GM10248 (cell line): ENCODE measurements at regions not wholly inside any gene's neighbourhood (a gene's known extent, or its start where the extent isn't known, plus 50 kb on each side); places are given as distances from the start of the nearest gene placed in this dataset.
"Not testable (repeated sequence)": the region's sequence is repeated elsewhere in the genome, so short reads cannot be mapped to it uniquely, and the experiment has no call there.

Experiments
- CTCF ChIA-PET: fragments of 300-600 bp; sonication (Branson Sonifier 250); formaldehyde crosslinking; extraction: SDS; loops from one replicate; lab custom pipeline; 2021; ENCODE audit warnings: antibody characterized with exemption; lab: Yijun Ruan, JAX
- POLR2A ChIA-PET: fragments of 350-650 bp; sonication (Branson Sonifier 250); formaldehyde crosslinking; extraction: SDS; loops from one replicate; lab custom pipeline; 2020; ENCODE audit warnings: antibody characterized with exemption; lab: Yijun Ruan, JAX
- DNase-seq: peaks from one replicate; pipeline ENCODE4 v3.0.0; 2012; ENCODE audit errors: extremely low spot score
- CTCF ChIP-seq: IDR thresholded peaks from 2 replicates; pipeline ENCODE4 v1.5.1; 2012; ENCODE audit warnings: mild to moderate bottlenecking, low read depth; ENCODE audit errors: extremely low read depth, missing control alignments, control extremely low read depth

DNA sequence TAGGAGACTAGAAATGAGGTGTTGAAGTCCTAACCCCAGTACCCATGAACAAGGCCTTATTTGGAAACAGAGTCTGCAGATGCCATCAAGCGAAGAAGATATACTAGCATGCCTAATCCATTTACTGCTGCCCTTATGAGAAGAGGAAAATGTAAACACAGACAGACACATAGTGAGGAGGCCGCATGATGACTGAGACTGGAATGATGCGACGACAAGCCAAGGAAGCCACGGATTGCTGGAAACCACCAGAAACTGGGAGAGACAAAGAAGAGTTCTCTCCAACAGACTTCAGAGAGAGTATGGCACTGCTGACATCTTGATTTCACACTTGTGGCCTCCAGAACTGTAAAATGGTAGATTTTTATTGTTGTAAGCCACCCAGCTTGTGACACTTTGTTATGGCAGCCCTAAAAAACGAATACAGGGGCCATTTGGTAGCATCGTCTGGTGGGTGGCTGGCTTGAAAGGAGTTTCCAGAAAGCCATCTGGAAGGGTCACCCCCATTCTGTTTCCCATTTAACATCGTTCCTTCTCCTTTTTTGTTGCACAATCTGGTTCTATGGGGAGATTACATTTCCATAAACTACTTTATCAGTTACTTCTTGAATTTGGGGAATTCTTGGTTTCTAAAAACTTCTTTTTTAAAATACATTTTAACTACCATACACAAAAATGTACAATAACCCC is 193.1 kb downstream of the HSD17B3 start:
- ChIA-PET POLR2A (no interaction called here), CTCF (interaction anchor here (1.3 kb wide), 1 partner anchor 14 kb away, joined by 3 read pairs; no protein-coding TSS in a partner anchor)
- no peak for DNase-seq
- TF ChIP-seq CTCF: no peak

- TF ChIP-seq CTCF: no peak
- no peak for DNase-seq
- ChIA-PET POLR2A (no interaction called here), CTCF (interaction anchor here (1.3 kb wide), 1 partner anchor 16 kb away, joined by 3 read pairs; no protein-coding TSS in a partner anchor)
These were observed 194.5 kb downstream of the HSD17B3 start for GRCh38 chr9:96107436-96107835.

- no peak for DNase-seq
- TF ChIP-seq CTCF: no peak
- CTCF ChIA-PET: interaction anchor here (0.8 kb wide), 1 partner anchor 13 kb away, joined by 3 read pairs; no protein-coding TSS in a partner anchor
- POLR2A ChIA-PET: interaction anchor here (0.5 kb wide), 1 partner anchor 36 kb away, joined by 3 read pairs; no protein-coding TSS in a partner anchor
These were observed 201.3 kb downstream of the HSD17B3 start for GRCh38 chr9:96100385-96101300.

DNA sequence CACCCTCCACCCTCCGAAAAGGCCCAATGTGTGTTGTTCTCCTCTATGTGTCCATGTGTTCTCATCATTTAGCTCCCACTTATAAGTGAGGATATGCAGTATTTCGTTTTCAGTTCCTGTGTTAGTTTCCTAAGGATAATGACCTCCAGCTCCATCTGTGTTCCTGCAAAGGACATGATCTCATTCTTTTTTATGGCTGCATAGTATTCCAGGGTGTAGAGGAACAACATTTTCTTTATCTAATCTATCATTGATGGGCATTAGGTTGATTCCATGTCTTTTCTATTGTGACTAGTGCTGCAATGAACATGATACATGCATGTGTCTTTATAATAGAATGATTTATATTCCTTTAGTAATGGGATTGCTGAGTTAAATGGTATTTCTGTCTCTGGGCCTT is 211.3 kb downstream of the HSD17B3 start:
- CTCF ChIA-PET, POLR2A ChIA-PET, DNase-seq: not testable (repeated sequence)

DNA sequence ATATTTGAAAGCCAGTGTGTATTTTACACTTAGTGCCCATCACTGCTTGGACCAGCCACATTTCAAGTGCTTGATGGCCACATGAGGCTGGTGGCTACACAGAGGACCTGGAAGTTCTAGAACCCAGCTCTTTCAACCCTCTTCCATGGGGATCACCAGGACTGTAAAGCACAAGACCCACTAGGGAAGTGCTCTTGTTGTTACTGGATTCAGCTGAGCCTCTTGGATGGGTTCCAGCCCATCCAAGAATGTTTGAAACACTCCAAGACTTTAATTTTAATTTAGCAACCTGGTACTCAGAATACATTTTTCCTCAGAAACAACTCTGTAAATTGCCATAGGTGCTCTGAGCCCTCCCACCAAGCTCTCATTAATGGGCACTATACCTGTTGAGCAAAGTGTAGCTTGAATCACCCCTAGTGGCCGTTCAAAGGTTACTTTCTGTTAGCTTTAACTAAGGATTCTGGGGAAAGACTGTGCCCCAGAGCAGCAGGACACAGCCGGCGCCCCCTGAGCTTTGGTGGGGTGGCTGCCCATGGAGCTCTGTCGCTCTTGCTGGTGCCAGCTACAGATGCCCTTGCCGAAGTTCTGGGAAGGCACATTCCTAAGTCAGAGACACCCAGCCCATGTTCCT is 212.4 kb downstream of the HSD17B3 start:
- POLR2A ChIA-PET: no interaction called here
- DNase-seq: no peak
- CTCF ChIA-PET: no interaction called here
- TF ChIP-seq CTCF: no peak

GRCh38 chr9:96088510-96088909 is 213.0 kb downstream of the ERCC6L2 start:
- TF ChIP-seq CTCF: no peak
- POLR2A ChIA-PET: no interaction called here
- no peak for DNase-seq
- CTCF ChIA-PET: no interaction called here
